ENCODE measurements at regions not wholly inside any gene's neighbourhood (a gene's known extent, or its start where the extent isn't known, plus 50 kb on each side); places are given as distances from the start of the nearest gene placed in this dataset.
"Not testable (repeated sequence)": the region's sequence is repeated elsewhere in the genome, so short reads cannot be mapped to it uniquely, and the experiment has no call there.

DNA sequence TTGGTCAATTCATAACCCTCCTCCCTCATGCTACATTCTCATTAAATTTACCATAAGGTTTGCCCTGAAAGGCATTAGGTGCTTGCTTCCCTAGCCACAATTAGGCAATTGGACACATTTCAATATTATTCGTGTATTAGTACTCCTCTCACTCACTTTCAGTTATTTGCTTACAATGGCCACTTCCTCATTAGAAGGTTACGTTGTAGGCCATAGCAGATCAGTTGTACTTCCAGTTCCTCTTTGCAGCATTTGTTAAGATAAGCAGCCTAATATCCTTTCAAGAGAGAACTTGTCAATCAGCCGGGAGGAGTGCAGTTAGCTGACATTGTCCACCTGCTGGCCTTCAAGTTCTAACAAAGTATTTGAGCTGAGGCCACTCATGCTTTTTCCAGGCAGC is 1017.2 kb downstream of the PCDH7 start:
- no peaks in the 10 kb centered on the region for H3K27me3 Mint-ChIP-seq (ENCODE audit: unreplicated experiment)
- DNase-seq (ENCODE audit: extremely low spot score, unreplicated experiment) = no peak
- peaks cover 3% of the 10 kb centered on the region for H3K9me3 Mint-ChIP-seq (ENCODE audit: unreplicated experiment)
- no peak overlapping the region for H3K27ac Mint-ChIP-seq (ENCODE audit: unreplicated experiment)
- no peak overlapping the region for H3K4me3 Mint-ChIP-seq (ENCODE audit: unreplicated experiment)
- no peaks in the 10 kb centered on the region for H3K36me3 Mint-ChIP-seq (ENCODE audit: unreplicated experiment)
- TF ChIP-seq, protein P1, sequence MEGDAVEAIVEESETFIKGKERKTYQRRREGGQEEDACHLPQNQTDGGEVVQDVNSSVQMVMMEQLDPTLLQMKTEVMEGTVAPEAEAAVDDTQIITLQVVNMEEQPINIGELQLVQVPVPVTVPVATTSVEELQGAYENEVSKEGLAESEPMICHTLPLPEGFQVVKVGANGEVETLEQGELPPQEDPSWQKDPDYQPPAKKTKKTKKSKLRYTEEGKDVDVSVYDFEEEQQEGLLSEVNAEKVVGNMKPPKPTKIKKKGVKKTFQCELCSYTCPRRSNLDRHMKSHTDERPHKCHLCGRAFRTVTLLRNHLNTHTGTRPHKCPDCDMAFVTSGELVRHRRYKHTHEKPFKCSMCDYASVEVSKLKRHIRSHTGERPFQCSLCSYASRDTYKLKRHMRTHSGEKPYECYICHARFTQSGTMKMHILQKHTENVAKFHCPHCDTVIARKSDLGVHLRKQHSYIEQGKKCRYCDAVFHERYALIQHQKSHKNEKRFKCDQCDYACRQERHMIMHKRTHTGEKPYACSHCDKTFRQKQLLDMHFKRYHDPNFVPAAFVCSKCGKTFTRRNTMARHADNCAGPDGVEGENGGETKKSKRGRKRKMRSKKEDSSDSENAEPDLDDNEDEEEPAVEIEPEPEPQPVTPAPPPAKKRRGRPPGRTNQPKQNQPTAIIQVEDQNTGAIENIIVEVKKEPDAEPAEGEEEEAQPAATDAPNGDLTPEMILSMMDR (IDR thresholded peaks at IDR 0.05) = no peak
- no peaks in the 10 kb centered on the region for H3K4me1 Mint-ChIP-seq (ENCODE audit: unreplicated experiment)

DNA sequence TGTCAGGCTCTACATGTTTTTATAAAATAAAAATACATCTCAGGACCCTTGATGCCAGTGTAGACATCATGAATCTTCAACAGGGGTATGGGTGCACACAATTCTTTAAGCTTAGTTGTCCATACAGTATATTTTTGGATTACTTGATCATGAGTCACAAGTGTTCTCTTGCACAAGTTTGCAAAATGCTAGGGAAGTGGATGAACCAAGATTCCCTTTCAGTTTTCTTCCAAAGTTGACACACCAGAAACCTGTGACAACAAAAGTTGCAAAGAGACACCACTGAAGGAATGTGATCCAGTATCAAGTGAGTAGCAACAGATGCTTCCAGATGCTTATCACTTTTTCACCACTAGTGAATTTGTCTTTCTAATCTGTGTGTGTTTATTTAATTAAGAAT is 1021.2 kb downstream of the PCDH7 start:
- peaks cover 5% of the 10 kb centered on the region for H3K9me3 Mint-ChIP-seq (ENCODE audit: unreplicated experiment)
- DNase-seq (ENCODE audit: extremely low spot score, unreplicated experiment) = no peak

DNA sequence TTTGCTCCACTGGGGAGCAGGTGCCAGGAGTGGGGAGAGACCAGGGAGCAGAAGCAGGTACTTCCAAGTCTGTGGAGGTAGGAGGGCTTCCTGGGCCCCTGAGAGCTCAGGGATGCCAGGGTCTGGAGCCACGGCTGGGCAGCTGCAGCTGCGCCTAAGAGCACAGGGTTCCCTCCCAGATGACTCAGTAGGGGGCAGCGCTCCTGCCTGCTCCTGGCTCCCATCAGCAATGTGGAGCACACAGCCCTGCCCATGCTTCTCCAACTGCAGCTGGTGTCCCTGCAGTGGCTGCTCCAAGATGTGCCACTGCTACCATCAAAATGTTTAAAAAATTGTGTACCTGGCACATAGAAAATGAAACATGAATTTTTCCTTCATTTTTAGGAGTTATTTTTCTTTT is 1028.2 kb downstream of the PCDH7 start:
- TF ChIP-seq, protein P1 (IDR thresholded peaks at IDR 0.05) = no peak
- no peak overlapping the region for H3K4me3 Mint-ChIP-seq (ENCODE audit: unreplicated experiment)
- H3K27ac Mint-ChIP-seq (ENCODE audit: unreplicated experiment) = no peak overlapping the region
- no peak for DNase-seq (ENCODE audit: extremely low spot score, unreplicated experiment)
- H3K27me3 Mint-ChIP-seq (ENCODE audit: unreplicated experiment) = no peaks in the 10 kb centered on the region
- peaks cover 2% of the 10 kb centered on the region for H3K4me1 Mint-ChIP-seq (ENCODE audit: unreplicated experiment)
- H3K9me3 Mint-ChIP-seq (ENCODE audit: unreplicated experiment) = peaks cover 4% of the 10 kb centered on the region
- no peaks in the 10 kb centered on the region for H3K36me3 Mint-ChIP-seq (ENCODE audit: unreplicated experiment)

More for the DNA sequence above, 1021.2 kb downstream of the PCDH7 start:
- H3K27me3 Mint-ChIP-seq (ENCODE audit: unreplicated experiment) = no peaks in the 10 kb centered on the region
- no peak overlapping the region for H3K27ac Mint-ChIP-seq (ENCODE audit: unreplicated experiment)
- H3K4me1 Mint-ChIP-seq (ENCODE audit: unreplicated experiment) = peaks cover 2% of the 10 kb centered on the region
- no peaks in the 10 kb centered on the region for H3K36me3 Mint-ChIP-seq (ENCODE audit: unreplicated experiment)
- no peak overlapping the region for H3K4me3 Mint-ChIP-seq (ENCODE audit: unreplicated experiment)
- TF ChIP-seq, protein P1 (IDR thresholded peaks at IDR 0.05) = no peak

DNA sequence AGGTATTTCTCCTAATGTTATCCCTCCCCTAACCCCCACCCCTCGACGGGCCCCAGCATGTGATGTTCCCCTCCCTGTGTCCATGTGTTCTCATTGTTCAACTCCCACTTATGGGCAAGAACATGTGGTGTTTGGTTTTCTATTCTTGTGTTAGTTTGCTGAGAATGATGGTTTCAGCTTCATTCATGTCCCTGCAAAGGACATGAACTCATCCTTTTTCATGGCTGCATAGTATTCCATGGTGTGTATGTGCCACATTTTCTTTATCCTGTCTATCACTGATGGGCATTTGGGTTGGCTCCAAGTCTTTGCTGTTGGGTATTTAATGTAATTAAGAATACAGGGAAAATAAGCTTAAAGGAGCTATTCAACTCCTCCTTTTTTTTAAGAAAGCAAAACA is 1030.4 kb downstream of the PCDH7 start:
- H3K4me3 Mint-ChIP-seq (ENCODE audit: unreplicated experiment); H3K4me1 Mint-ChIP-seq (ENCODE audit: unreplicated experiment): not testable (repeated sequence)

DNA sequence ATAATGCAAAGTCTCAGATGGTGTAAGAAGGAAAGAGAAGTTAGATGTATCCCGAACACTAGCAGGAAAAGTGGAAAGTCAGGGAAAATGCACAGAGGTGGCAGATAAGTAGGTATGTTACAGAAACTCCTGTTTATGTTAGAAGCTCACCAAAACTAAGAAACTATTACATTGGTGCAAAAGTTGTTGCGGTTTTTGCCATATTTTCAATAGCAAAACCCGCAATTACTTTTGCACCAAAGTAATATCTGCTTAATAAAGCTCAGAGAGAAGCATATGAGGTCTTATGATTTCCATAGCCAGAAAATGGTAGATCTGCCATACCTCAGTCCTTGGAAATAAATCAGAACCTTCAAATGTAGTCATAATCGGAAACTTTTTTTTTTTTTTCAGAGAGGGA is 1035.6 kb downstream of the PCDH7 start:
- TF ChIP-seq, protein P1 (IDR thresholded peaks at IDR 0.05) = no peak
- H3K27me3 Mint-ChIP-seq (ENCODE audit: unreplicated experiment) = no peaks in the 10 kb centered on the region
- no peak for DNase-seq (ENCODE audit: extremely low spot score, unreplicated experiment)
- no peaks in the 10 kb centered on the region for H3K4me1 Mint-ChIP-seq (ENCODE audit: unreplicated experiment)
- H3K27ac Mint-ChIP-seq (ENCODE audit: unreplicated experiment) = no peak overlapping the region
- H3K9me3 Mint-ChIP-seq (ENCODE audit: unreplicated experiment) = peaks cover 4% of the 10 kb centered on the region
- H3K4me3 Mint-ChIP-seq (ENCODE audit: unreplicated experiment) = no peak overlapping the region
- no peaks in the 10 kb centered on the region for H3K36me3 Mint-ChIP-seq (ENCODE audit: unreplicated experiment)

More for the DNA sequence above, 1030.4 kb downstream of the PCDH7 start:
- H3K27ac Mint-ChIP-seq (ENCODE audit: unreplicated experiment); H3K9me3 Mint-ChIP-seq (ENCODE audit: unreplicated experiment); DNase-seq (ENCODE audit: extremely low spot score, unreplicated experiment); H3K36me3 Mint-ChIP-seq (ENCODE audit: unreplicated experiment); H3K27me3 Mint-ChIP-seq (ENCODE audit: unreplicated experiment): not testable (repeated sequence)

DNA sequence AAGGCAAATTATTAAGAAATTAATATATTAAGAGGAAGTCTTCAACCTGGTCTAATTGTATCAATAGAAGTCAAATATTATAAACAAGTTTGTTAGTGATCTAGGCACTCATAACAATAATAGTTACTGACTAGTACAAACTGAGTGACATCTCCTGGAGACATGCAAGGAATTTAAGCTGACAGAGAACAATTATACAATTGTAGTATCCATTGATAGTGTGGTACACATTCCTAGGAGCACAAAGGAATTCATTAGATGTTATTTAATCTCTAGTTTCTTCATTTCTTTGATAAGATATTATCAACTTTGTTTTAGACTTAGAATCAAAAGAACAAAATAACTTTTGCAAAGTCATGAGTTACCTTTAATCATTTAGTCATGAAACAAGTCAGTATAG is 1048.6 kb downstream of the PCDH7 start:
- no peak overlapping the region for H3K4me3 Mint-ChIP-seq (ENCODE audit: unreplicated experiment)
- H3K27me3 Mint-ChIP-seq (ENCODE audit: unreplicated experiment) = no peaks in the 10 kb centered on the region
- H3K36me3 Mint-ChIP-seq (ENCODE audit: unreplicated experiment) = no peaks in the 10 kb centered on the region
- no peaks in the 10 kb centered on the region for H3K9me3 Mint-ChIP-seq (ENCODE audit: unreplicated experiment)
- H3K4me1 Mint-ChIP-seq (ENCODE audit: unreplicated experiment) = peaks cover 6% of the 10 kb centered on the region
- DNase-seq (ENCODE audit: extremely low spot score, unreplicated experiment) = no peak
- TF ChIP-seq, protein P1 (IDR thresholded peaks at IDR 0.05) = no peak
- no peak overlapping the region for H3K27ac Mint-ChIP-seq (ENCODE audit: unreplicated experiment)
